Chondrocyte (in vitro differentiated cells): ENCODE measurements at regions not wholly inside any gene's neighbourhood (a gene's known extent, or its start where the extent isn't known, plus 50 kb on each side); places are given as distances from the start of the nearest gene placed in this dataset.

Source experiments
- DNase-seq: peaks from one replicate; pipeline ENCODE4 v3.0.0; 2021; ENCODE audit warnings: mixed read lengths, low spot score
- H3K27ac Mint-ChIP-seq: one replicate; pipeline ENCODE4 v1.8.0; 2021; ENCODE audit warnings: mild to moderate bottlenecking, moderate library complexity, mixed read lengths; ENCODE audit not compliant: unreplicated experiment
- H3K27me3 Mint-ChIP-seq: 2 replicates; pipeline ENCODE4 v1.8.0; 2021; ENCODE audit warnings: low read depth, mixed read lengths
- H3K36me3 Mint-ChIP-seq: 2 replicates; pipeline ENCODE4 v1.8.0; 2021; ENCODE audit warnings: low read depth, mixed read lengths
- H3K4me1 Mint-ChIP-seq: 2 replicates; pipeline ENCODE4 v1.8.0; 2021; ENCODE audit warnings: low read depth, mild to moderate bottlenecking, mixed read lengths
- H3K4me3 Mint-ChIP-seq: one replicate; pipeline ENCODE4 v1.8.0; 2021; ENCODE audit warnings: mild to moderate bottlenecking, moderate library complexity, mixed read lengths; ENCODE audit not compliant: unreplicated experiment
- H3K9me3 Mint-ChIP-seq: 2 replicates; pipeline ENCODE4 v1.8.0; 2021; ENCODE audit warnings: low read depth, mixed read lengths
- TF ChIP-seq, protein P1 (sequence below): fragments of 200-600 bp; sonication (generic); IDR thresholded peaks from 2 replicates; pipeline ENCODE4 v1.5.0; 2021; ENCODE audit warnings: antibody characterized with exemption, mild to moderate bottlenecking, moderate library complexity

DNA sequence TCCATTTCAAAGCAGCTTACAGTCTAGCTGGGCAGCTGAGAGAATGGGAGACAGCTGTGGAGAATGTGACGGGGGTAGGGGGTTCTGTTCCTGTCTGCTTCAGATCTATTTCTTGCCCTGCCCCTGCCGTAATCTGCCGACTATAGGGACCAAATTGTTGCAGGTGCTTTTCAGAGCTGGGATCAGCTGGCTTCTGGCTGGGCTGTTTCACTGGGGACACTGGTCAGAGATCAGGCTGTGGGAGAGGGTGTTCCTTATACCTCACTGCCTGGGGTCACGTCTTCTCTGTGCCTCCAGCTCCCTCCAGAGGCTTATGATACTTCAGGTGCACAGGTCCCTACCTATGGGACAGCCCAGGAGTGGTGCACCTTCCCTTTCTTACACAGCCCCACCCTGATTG, 514.9 kb upstream of the GOT2 start:
- no peaks in the 10 kb centered on the region for H3K4me1 Mint-ChIP-seq
- H3K27ac Mint-ChIP-seq: no peak overlapping the region
- H3K9me3 Mint-ChIP-seq: no peaks in the 10 kb centered on the region
- H3K27me3 Mint-ChIP-seq: no peaks in the 10 kb centered on the region
- no peak for DNase-seq
- no peak overlapping the region for H3K4me3 Mint-ChIP-seq
- H3K36me3 Mint-ChIP-seq: no peaks in the 10 kb centered on the region
- TF ChIP-seq, protein P1, sequence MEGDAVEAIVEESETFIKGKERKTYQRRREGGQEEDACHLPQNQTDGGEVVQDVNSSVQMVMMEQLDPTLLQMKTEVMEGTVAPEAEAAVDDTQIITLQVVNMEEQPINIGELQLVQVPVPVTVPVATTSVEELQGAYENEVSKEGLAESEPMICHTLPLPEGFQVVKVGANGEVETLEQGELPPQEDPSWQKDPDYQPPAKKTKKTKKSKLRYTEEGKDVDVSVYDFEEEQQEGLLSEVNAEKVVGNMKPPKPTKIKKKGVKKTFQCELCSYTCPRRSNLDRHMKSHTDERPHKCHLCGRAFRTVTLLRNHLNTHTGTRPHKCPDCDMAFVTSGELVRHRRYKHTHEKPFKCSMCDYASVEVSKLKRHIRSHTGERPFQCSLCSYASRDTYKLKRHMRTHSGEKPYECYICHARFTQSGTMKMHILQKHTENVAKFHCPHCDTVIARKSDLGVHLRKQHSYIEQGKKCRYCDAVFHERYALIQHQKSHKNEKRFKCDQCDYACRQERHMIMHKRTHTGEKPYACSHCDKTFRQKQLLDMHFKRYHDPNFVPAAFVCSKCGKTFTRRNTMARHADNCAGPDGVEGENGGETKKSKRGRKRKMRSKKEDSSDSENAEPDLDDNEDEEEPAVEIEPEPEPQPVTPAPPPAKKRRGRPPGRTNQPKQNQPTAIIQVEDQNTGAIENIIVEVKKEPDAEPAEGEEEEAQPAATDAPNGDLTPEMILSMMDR: no peak

DNA sequence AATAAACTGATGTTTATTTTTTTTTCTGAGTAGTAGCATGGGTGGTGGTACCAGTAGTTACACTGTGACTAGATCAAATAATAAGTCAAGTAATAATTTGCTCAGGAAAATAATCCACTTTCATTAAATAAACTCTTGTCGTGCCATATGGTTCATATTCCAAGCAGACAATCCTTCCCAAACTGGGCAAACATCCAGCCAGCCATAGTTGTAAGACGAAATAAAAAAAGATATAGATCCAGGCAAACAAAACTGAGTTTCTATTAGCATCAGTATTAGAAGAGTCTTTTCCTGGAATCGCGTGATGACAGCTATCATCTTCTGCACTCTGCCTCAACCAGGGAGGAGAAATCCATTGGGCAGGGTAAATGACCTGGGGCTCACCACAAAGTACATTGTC, 508.4 kb upstream of the GOT2 start:
- no peak overlapping the region for H3K4me3 Mint-ChIP-seq
- no peak for DNase-seq
- H3K27ac Mint-ChIP-seq: no peak overlapping the region
- H3K27me3 Mint-ChIP-seq: peaks cover 8% of the 10 kb centered on the region
- no peaks in the 10 kb centered on the region for H3K36me3 Mint-ChIP-seq
- no peaks in the 10 kb centered on the region for H3K9me3 Mint-ChIP-seq
- no peaks in the 10 kb centered on the region for H3K4me1 Mint-ChIP-seq
- TF ChIP-seq, protein P1: no peak

DNA sequence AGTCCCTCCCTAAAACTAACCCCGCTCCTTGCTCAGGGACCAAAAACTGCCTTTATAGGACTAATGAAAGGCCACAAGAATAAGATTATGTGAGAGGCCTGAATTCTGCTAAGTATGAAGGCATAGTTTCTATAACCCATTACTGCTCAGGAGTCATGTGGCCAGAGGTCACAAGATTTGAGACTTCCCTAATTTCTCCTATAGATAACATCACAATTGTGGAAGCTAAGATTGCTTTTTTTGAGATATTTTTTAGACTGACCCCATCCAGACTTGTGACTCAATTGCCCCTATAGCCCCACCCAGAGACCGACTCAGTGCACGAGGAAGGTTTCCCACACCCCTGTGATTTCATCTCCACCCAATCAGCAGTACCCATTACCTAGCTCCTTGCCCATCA, 504.1 kb upstream of the GOT2 start:
- no peaks in the 10 kb centered on the region for H3K9me3 Mint-ChIP-seq

DNA sequence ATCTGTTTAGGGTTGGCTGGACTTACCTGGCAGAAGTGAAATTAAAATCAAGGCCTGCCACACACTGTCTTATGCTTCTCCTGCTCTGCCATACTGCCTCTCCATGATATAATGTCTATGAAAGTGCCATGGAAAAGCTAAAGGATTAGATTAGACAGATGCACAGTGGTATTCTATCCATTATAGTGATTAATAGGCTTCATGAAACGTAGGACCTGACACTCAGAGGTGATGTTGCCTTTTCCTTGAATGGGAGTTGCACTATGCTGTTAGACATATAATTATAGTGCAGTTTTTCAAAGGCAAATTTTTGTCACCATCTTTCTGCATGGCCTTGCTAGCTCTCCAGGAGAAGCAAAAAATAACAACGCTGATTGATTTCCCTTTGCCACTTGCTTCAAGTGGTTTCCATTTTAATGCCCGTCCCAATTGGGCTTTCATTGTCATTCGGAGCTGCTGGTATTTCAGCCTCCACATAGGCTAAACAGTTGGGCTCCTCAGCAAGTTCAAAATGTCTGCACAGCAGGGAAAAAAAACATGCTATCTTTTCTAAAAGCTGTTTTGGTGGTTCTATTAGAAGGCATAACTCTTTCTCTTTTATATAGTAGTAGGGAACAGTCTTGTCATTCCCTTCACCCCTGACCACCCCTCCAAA, 502.8 kb upstream of the GOT2 start:
- Mint-ChIP-seq H3K4me3 (no peak overlapping the region), H3K27me3 (peaks cover 11% of the 10 kb centered on the region), H3K27ac (no peak overlapping the region), H3K36me3 (no peaks in the 10 kb centered on the region), H3K9me3 (no peaks in the 10 kb centered on the region), H3K4me1 (no peaks in the 10 kb centered on the region)
- DNase-seq: no peak
- TF ChIP-seq, protein P1: no peak

More for the DNA sequence above, 504.1 kb upstream of the GOT2 start:
- TF ChIP-seq, protein P1: no peak
- Mint-ChIP-seq H3K27ac (no peak overlapping the region), H3K4me3 (no peak overlapping the region), H3K36me3 (no peaks in the 10 kb centered on the region), H3K27me3 (peaks cover 9% of the 10 kb centered on the region), H3K4me1 (no peaks in the 10 kb centered on the region)
- DNase-seq: no peak

DNA sequence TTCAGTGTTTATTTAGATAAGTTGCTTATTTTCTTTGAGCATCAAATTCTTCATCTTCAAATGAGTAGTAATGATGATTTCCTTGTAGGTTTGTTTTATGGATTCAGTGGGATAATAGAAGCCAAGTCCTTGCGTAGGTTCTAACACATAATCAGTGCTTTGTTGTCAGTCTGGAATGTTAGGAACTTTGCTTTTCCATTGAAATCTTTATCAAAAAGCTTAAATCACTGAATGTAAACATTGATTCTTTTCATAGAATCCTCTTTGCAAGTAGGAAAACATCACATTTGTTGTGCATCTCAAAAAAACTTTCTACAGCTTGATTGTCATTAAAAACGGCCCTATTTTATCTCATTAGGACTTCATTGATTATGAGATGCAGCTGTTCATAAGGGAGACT, 490.3 kb upstream of the GOT2 start:
- no peaks in the 10 kb centered on the region for H3K9me3 Mint-ChIP-seq
- no peaks in the 10 kb centered on the region for H3K36me3 Mint-ChIP-seq
- peaks cover 6% of the 10 kb centered on the region for H3K27me3 Mint-ChIP-seq
- no peak for DNase-seq
- no peak overlapping the region for H3K4me3 Mint-ChIP-seq
- TF ChIP-seq, protein P1: no peak
- H3K27ac Mint-ChIP-seq: no peak overlapping the region
- H3K4me1 Mint-ChIP-seq: no peaks in the 10 kb centered on the region
